Natural killer cell (primary cell): ENCODE measurements at regions not wholly inside any gene's neighbourhood (a gene's known extent, or its start where the extent isn't known, plus 50 kb on each side); places are given as distances from the start of the nearest gene placed in this dataset.

Experiments used
- ATAC-seq, 3 donors: fragments of 150-1000 bp in 2 of 3; fragments of 200-7000 bp in 1 of 3; cut with Tn5 transposase; 1 replicate in 1 of 3; 2 replicates in 2 of 3; pipeline ENCODE4 v1.10.0; 2021; ENCODE audit warnings: mild to moderate bottlenecking in 2 of 3, moderate library complexity in 2 of 3
- DNase-seq, 2 donors: peaks; one replicate each; pipeline versions ENCODE4 v3.0.0 to v3.0.0-alpha.2; 2013 to 2021; ENCODE audit warnings: mixed read lengths in 1 of 2
- H3K27ac ChIP-seq: one replicate; pipeline ENCODE4 v1.5.1; 2013; ENCODE audit warnings: mild to moderate bottlenecking, low read length
- H3K27me3 ChIP-seq: one replicate; pipeline ENCODE4 v1.6.1; 2013; ENCODE audit warnings: low read length; ENCODE audit not compliant: control insufficient read depth, insufficient read depth
- H3K36me3 ChIP-seq: one replicate; pipeline ENCODE4 v1.6.1; 2013; ENCODE audit warnings: low read length; ENCODE audit not compliant: control insufficient read depth, insufficient read depth
- H3K4me1 ChIP-seq: one replicate; pipeline ENCODE4 v1.6.1; 2013; ENCODE audit warnings: low read length; ENCODE audit not compliant: control insufficient read depth, insufficient read depth
- H3K4me3 ChIP-seq: one replicate; pipeline ENCODE4 v1.5.1; 2013; ENCODE audit warnings: low read length
- H3K9me3 ChIP-seq: one replicate; pipeline ENCODE4 v1.6.1; 2013; ENCODE audit warnings: low read length; ENCODE audit not compliant: control insufficient read depth, insufficient read depth
- H3K27ac Mint-ChIP-seq, 2 donors: one replicate each; pipeline ENCODE4 v1.8.0; 2022; ENCODE audit warnings: mild to moderate bottlenecking in 2 of 2, mixed read lengths in 2 of 2, moderate library complexity in 1 of 2
- H3K27me3 Mint-ChIP-seq, 2 donors: one replicate each; pipeline ENCODE4 v1.8.0; 2022; ENCODE audit warnings: low read depth in 2 of 2, mixed read lengths in 2 of 2
- H3K36me3 Mint-ChIP-seq: one replicate; pipeline ENCODE4 v1.8.0; 2022; ENCODE audit warnings: mixed read lengths
- H3K4me1 Mint-ChIP-seq, 2 donors: one replicate each; pipeline ENCODE4 v1.8.0; 2022; ENCODE audit warnings: mixed read lengths in 2 of 2
- H3K4me3 Mint-ChIP-seq: one replicate; pipeline ENCODE4 v1.8.0; 2022; ENCODE audit warnings: mild to moderate bottlenecking, moderate library complexity, mixed read lengths
- H3K9me3 Mint-ChIP-seq, 2 donors: one replicate each; pipeline ENCODE4 v1.8.0; 2022; ENCODE audit warnings: mixed read lengths in 2 of 2
- WGBS: methylation state at CpG from one replicate; pipeline ENCODE4 v1.1.7; 2013; ENCODE audit warnings: missing lambda C conversion rate; ENCODE audit not compliant: insufficient coverage; 5-methylcytosine and 5-hydroxymethylcytosine counted together
- intact Hi-C: fragments of 100-400 bp; cut with micrococcal nuclease; formaldehyde crosslinking; loops from one replicate; pipeline ENCODE4 v1.14.2; 2022
- TF ChIP-seq, protein P1 (sequence below): fragments of 200-600 bp; IDR thresholded peaks from one replicate; pipeline ENCODE4 v1.8.0; 2022; ENCODE audit warnings: antibody characterized with exemption

DNA sequence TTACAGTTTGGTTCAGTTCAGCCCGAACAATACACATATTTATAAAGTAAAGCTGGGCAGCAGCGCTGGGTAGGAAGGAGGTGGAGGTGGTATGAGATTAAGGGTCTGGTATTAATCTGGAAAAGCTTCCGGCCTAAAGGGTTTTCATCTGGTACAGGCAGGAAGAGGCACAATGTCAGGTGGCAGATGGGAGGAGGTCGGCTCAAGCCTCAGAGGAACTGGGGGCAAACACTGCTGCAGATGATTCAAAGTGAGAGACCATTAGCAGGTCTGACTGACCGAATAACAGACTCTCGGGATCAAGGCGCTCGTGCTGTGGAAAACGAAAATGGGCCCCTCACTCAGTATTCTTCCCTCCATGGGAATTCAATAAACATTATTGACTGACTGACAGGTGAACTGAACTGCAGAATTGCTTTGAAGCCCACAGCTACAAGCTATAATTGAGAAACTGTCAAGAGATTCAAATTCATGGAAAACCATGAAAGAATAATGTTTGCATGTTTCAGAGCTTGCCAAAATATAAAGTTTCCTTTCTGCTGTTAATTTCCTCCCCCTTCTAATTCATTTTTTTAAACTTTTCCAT is 75.3 kb downstream of the TMEM167A start:
- no peak overlapping the region for H3K27ac Mint-ChIP-seq
- H3K4me1 Mint-ChIP-seq, result no peaks in the 10 kb centered on the region
- Histone ChIP-seq H3K27ac (no peak overlapping the region), H3K36me3 (no peaks in the 10 kb centered on the region), H3K4me1 (no peaks in the 10 kb centered on the region), H3K4me3 (no peak overlapping the region), H3K27me3 (no peaks in the 10 kb centered on the region), H3K9me3 (no peaks in the 10 kb centered on the region)
- TF ChIP-seq, protein P1, sequence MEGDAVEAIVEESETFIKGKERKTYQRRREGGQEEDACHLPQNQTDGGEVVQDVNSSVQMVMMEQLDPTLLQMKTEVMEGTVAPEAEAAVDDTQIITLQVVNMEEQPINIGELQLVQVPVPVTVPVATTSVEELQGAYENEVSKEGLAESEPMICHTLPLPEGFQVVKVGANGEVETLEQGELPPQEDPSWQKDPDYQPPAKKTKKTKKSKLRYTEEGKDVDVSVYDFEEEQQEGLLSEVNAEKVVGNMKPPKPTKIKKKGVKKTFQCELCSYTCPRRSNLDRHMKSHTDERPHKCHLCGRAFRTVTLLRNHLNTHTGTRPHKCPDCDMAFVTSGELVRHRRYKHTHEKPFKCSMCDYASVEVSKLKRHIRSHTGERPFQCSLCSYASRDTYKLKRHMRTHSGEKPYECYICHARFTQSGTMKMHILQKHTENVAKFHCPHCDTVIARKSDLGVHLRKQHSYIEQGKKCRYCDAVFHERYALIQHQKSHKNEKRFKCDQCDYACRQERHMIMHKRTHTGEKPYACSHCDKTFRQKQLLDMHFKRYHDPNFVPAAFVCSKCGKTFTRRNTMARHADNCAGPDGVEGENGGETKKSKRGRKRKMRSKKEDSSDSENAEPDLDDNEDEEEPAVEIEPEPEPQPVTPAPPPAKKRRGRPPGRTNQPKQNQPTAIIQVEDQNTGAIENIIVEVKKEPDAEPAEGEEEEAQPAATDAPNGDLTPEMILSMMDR, result no peak
- no peaks in the 10 kb centered on the region for H3K36me3 Mint-ChIP-seq
- H3K4me3 Mint-ChIP-seq, result no peak overlapping the region
- H3K9me3 Mint-ChIP-seq, result no peaks in the 10 kb centered on the region
- WGBS, result 70% methylated on average over 8 of the region's 9 CpGs
- intact Hi-C loops, result no loop called here
- DNase-seq, result no peak
- peaks cover 0 to 6% of the 10 kb centered on the region in 2 donors for H3K27me3 Mint-ChIP-seq
- no peak for ATAC-seq

DNA sequence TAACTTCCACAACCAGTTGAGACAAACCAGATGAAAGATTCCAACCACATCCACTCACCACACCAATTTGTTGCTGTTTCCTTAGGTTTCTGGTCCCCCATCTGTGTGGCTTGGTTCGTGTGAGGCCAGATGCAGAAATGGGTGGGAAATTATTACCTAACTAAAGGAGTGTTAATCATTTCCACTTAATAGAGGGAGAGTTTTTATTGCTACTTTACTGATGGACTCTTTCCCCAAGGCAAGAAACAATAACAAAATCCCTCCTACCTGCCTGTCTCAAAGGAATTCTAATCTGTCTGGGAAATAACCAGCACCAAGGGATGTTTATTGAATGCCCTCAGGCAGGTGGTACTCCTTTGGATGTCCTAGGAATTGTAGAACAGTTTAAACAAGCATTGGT is 76.3 kb downstream of the TMEM167A start:
- H3K27me3 ChIP-seq, result no peaks in the 10 kb centered on the region
- Mint-ChIP-seq H3K36me3 (no peaks in the 10 kb centered on the region), H3K27me3 (peaks cover 0 to 3% of the 10 kb centered on the region in 2 donors), H3K9me3 (no peaks in the 10 kb centered on the region), H3K27ac (no peak overlapping the region), H3K4me3 (no peak overlapping the region), H3K4me1 (no peaks in the 10 kb centered on the region)
- ATAC-seq (no peak), DNase-seq (no peak)
- TF ChIP-seq, protein P1, result no peak
- H3K9me3 ChIP-seq, result no peaks in the 10 kb centered on the region
- intact Hi-C loops, result no loop called here
- no peaks in the 10 kb centered on the region for H3K4me1 ChIP-seq
- H3K4me3 ChIP-seq, result no peak overlapping the region
- no CpG with 5 or more reads among the region's 1 CpG for WGBS
- no peaks in the 10 kb centered on the region for H3K36me3 ChIP-seq
- H3K27ac ChIP-seq, result no peak overlapping the region

DNA sequence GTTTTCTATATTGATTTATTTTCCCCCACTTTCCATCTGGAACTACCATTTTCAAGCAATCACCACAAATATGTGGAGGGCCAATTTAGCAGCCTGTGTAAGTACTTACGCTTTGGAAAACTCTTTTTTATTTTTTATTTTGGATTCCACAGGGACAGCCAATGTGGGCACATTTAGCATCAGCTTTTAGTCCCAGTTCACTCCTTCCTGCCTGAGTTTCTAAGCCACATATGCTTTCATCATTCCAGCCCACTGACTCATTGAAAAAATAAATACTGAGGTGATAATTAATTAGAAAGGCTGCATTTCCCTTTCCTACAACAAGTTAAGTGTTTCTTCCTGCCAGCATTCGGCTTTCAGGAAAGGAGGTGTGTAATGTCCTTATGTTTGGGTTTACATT is 76.8 kb downstream of the TMEM167A start:
- Histone ChIP-seq H3K27me3 (no peaks in the 10 kb centered on the region), H3K36me3 (no peaks in the 10 kb centered on the region), H3K27ac (no peak overlapping the region), H3K4me1 (no peaks in the 10 kb centered on the region), H3K4me3 (no peak overlapping the region), H3K9me3 (no peaks in the 10 kb centered on the region)
- Mint-ChIP-seq H3K9me3 (no peaks in the 10 kb centered on the region), H3K36me3 (no peaks in the 10 kb centered on the region), H3K4me1 (no peaks in the 10 kb centered on the region), H3K4me3 (no peak overlapping the region), H3K27me3 (peaks cover 0 to 3% of the 10 kb centered on the region in 2 donors), H3K27ac (no peak overlapping the region)
- WGBS, result 100% methylated on average over 1 of the region's 2 CpGs
- TF ChIP-seq, protein P1, result no peak
- DNase-seq (no peak), ATAC-seq (no peak)
- intact Hi-C loops, result no loop called here

DNA sequence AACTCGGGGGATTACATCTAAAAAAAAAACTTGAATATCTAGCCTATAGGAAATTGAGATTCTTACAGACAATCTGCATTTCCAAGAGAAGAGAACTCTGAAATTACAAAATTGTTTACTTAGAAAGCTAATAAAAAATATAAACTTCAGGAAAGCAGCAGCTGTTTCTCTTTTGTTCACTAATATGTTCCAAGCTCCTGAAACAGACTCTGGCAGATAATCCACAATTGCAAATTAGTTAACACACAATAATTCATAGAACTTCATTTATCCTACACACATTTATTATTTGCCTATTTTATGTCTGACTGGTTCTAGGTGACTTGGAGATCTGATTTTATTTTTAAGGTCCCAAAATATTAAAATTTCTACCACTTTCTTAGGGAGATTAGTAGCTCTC is 83.8 kb downstream of the TMEM167A start:
- H3K4me1 ChIP-seq, result no peaks in the 10 kb centered on the region
- intact Hi-C loops, result no loop called here
- no CpG with 5 or more reads among the region's 1 CpG for WGBS
- no peaks in the 10 kb centered on the region for H3K9me3 ChIP-seq
- H3K27me3 Mint-ChIP-seq, result peaks cover 0 to 3% of the 10 kb centered on the region in 2 donors
- no peak for DNase-seq
- TF ChIP-seq, protein P1, result no peak
- no peak overlapping the region for H3K4me3 ChIP-seq
- H3K27ac Mint-ChIP-seq, result no peak overlapping the region
- no peak overlapping the region for H3K27ac ChIP-seq
- no peaks in the 10 kb centered on the region for H3K9me3 Mint-ChIP-seq
- H3K27me3 ChIP-seq, result no peaks in the 10 kb centered on the region
- no peak for ATAC-seq
- no peaks in the 10 kb centered on the region for H3K4me1 Mint-ChIP-seq
- no peaks in the 10 kb centered on the region for H3K36me3 ChIP-seq
- H3K36me3 Mint-ChIP-seq, result no peaks in the 10 kb centered on the region
- no peak overlapping the region for H3K4me3 Mint-ChIP-seq
